GM23338 (cell line): ENCODE measurements at regions not wholly inside any gene's neighbourhood (a gene's known extent, or its start where the extent isn't known, plus 50 kb on each side); places are given as distances from the start of the nearest gene placed in this dataset.

Experiments used
- ATAC-seq: fragments of 200-7000 bp; cut with Tn5 transposase; 3 replicates; pipeline ENCODE4 v1.9.1; 2020
- DNase-seq: peaks from one replicate; pipeline ENCODE4 v3.0.0-alpha.2; 2015; ENCODE audit warnings: low spot score
- H2AFZ ChIP-seq: fragments of 200-600 bp; sonication (generic); 2 replicates; pipeline ENCODE4 v1.8.0; 2016; ENCODE audit warnings: antibody characterized with exemption, mild to moderate bottlenecking, moderate library complexity
- H3F3A ChIP-seq: fragments of 200-600 bp; sonication (generic); replicated peaks from 2 replicates; pipeline ENCODE4 v1.8.0; 2017; ENCODE audit warnings: antibody characterized with exemption, mixed run types, low read depth
- H3K27ac ChIP-seq: fragments of 200-600 bp; sonication (generic); 2 replicates; pipeline ENCODE4 v1.6.1; 2016; ENCODE audit warnings: low read depth
- H3K27me3 ChIP-seq: fragments of 200-600 bp; sonication (generic); 2 replicates; pipeline ENCODE4 v1.8.0; 2016; ENCODE audit warnings: mild to moderate bottlenecking, mixed run types, moderate library complexity; ENCODE audit not compliant: insufficient read depth
- H3K36me3 ChIP-seq: fragments of 200-600 bp; sonication (generic); 2 replicates; pipeline ENCODE4 v1.8.0; 2016; ENCODE audit warnings: mild to moderate bottlenecking; ENCODE audit not compliant: insufficient read depth
- H3K4me1 ChIP-seq: fragments of 200-600 bp; sonication (generic); 2 replicates; pipeline ENCODE4 v1.8.0; 2016; ENCODE audit warnings: mild to moderate bottlenecking, moderate library complexity; ENCODE audit not compliant: insufficient read depth
- H3K4me2 ChIP-seq: fragments of 200-600 bp; sonication (generic); 2 replicates; pipeline ENCODE4 v1.7.1; 2017; ENCODE audit warnings: mixed run types
- H3K4me3 ChIP-seq: fragments of 200-600 bp; sonication (generic); 2 replicates; pipeline ENCODE4 v1.6.1; 2016; ENCODE audit warnings: mixed run types
- H3K79me2 ChIP-seq: fragments of 200-600 bp; sonication (generic); replicated peaks from 2 replicates; pipeline ENCODE4 v1.8.0; 2017; ENCODE audit warnings: mild to moderate bottlenecking; ENCODE audit not compliant: insufficient read depth
- H3K9me2 ChIP-seq: fragments of 200-600 bp; sonication (generic); 2 replicates; pipeline ENCODE4 v1.8.0; 2017; ENCODE audit not compliant: insufficient read depth
- H4K20me1 ChIP-seq: fragments of 200-600 bp; sonication (generic); replicated peaks from 2 replicates; pipeline ENCODE4 v1.8.0; 2017; ENCODE audit warnings: mild to moderate bottlenecking; ENCODE audit not compliant: insufficient read depth
- H3K27ac Mint-ChIP-seq: 2 replicates; pipeline ENCODE4 v1.8.0; 2020; ENCODE audit warnings: inconsistent platforms, mild to moderate bottlenecking, moderate library complexity, mixed read lengths
- H3K27me3 Mint-ChIP-seq: 3 replicates; pipeline ENCODE4 v1.8.0; 2022; ENCODE audit warnings: low read depth, mild to moderate bottlenecking, moderate library complexity, mixed read lengths, inconsistent platforms; ENCODE audit not compliant: insufficient read depth, poor library complexity
- H3K36me3 Mint-ChIP-seq: 3 replicates; pipeline ENCODE4 v1.8.0; 2021; ENCODE audit warnings: low read depth, mild to moderate bottlenecking, inconsistent platforms, moderate library complexity, mixed read lengths
- H3K4me1 Mint-ChIP-seq: 3 replicates; pipeline ENCODE4 v1.8.0; 2020; ENCODE audit warnings: mild to moderate bottlenecking, inconsistent platforms, mixed read lengths
- H3K4me3 Mint-ChIP-seq: 3 replicates; pipeline ENCODE4 v1.8.0; 2021; ENCODE audit warnings: moderate library complexity, mild to moderate bottlenecking, inconsistent platforms, mixed read lengths
- H3K9me3 Mint-ChIP-seq: 3 replicates; pipeline ENCODE4 v1.8.0; 2020; ENCODE audit warnings: moderate library complexity, mild to moderate bottlenecking, inconsistent platforms, mixed read lengths
- CREB1 ChIP-seq: fragments of 250-450 bp; sonication (Bioruptor Pico); IDR thresholded peaks from 2 replicates; pipeline ENCODE4 v1.5.0; 2020; ENCODE audit warnings: low read depth, mild to moderate bottlenecking, moderate library complexity
- CTCF ChIP-seq, 2 experiments: fragments of 200-600 bp in 1 of 2; sonication (generic) in 1 of 2; conservative IDR thresholded peaks; 2 replicates each; pipeline versions ENCODE4 v1.5.1 to v1.6.1; 2016 to 2017; ENCODE audit warnings: antibody characterized with exemption in 2 of 2, low read depth in 2 of 2, mild to moderate bottlenecking in 2 of 2, moderate library complexity in 1 of 2
- ETS1 ChIP-seq: IDR thresholded peaks from 2 replicates; pipeline ENCODE4 v1.6.1; 2016; ENCODE audit warnings: antibody characterized with exemption
- EZH2 ChIP-seq: fragments of 200-600 bp; sonication (generic); IDR thresholded peaks from one replicate; pipeline ENCODE4 v1.8.0; 2017; ENCODE audit warnings: antibody characterized with exemption, mild to moderate bottlenecking, low read depth; ENCODE audit not compliant: unreplicated experiment
- REST ChIP-seq: IDR thresholded peaks from one replicate; pipeline ENCODE4 v1.6.1; 2018; ENCODE audit warnings: antibody characterized with exemption; ENCODE audit not compliant: unreplicated experiment
- STAT1 ChIP-seq: IDR thresholded peaks from one replicate; pipeline ENCODE4 v1.6.1; 2016; ENCODE audit warnings: antibody characterized with exemption; ENCODE audit not compliant: unreplicated experiment
- ZNF462 ChIP-seq: fragments of 250-450 bp; sonication (Bioruptor Pico); IDR thresholded peaks from 2 replicates; pipeline ENCODE4 v1.5.0; 2020; ENCODE audit warnings: mild to moderate bottlenecking, moderate library complexity

GRCh38 chr9:19947996-19948395 lies 159.2 kb upstream of the SLC24A2 start:
- no peaks in the 10 kb centered on the region for H3K27me3 ChIP-seq
- no peaks in the 10 kb centered on the region for H3K79me2 ChIP-seq
- TF ChIP-seq REST = no peak
- no peak for TF ChIP-seq EZH2
- no peak for TF ChIP-seq ZNF462 (CRISPR knock-in tag)
- TF ChIP-seq ETS1 = no peak
- no peak for TF ChIP-seq CTCF (conservative IDR thresholded peaks at IDR 0.05; ENCODE audit: low read depth in 2 of 2)
- no peak for TF ChIP-seq STAT1
- TF ChIP-seq CREB1 = no peak
- H4K20me1 ChIP-seq = no peaks in the 10 kb centered on the region
- DNase-seq (no peak), ATAC-seq (no peak)
- H3K4me2 ChIP-seq = no peak overlapping the region
- no peaks in the 10 kb centered on the region for H3K36me3 ChIP-seq
- Mint-ChIP-seq H3K9me3 (no peaks in the 10 kb centered on the region), H3K4me1 (peaks cover 7% of the 10 kb centered on the region; the same call in 1 of the 3 replicates), H3K36me3 (no peaks in the 10 kb centered on the region), H3K27ac (no peak overlapping the region), H3K4me3 (no peak overlapping the region), H3K27me3 (no peaks in the 10 kb centered on the region)
- H2AFZ ChIP-seq = no peak overlapping the region
- no peaks in the 10 kb centered on the region for H3F3A ChIP-seq
- H3K4me1 ChIP-seq = no peaks in the 10 kb centered on the region
- no peak overlapping the region for H3K27ac ChIP-seq
- no peak overlapping the region for H3K4me3 ChIP-seq
- H3K9me2 ChIP-seq = no peaks in the 10 kb centered on the region
